ENCODE measurements at regions not wholly inside any gene's neighbourhood (a gene's known extent, or its start where the extent isn't known, plus 50 kb on each side); places are given as distances from the start of the nearest gene placed in this dataset.

DNA sequence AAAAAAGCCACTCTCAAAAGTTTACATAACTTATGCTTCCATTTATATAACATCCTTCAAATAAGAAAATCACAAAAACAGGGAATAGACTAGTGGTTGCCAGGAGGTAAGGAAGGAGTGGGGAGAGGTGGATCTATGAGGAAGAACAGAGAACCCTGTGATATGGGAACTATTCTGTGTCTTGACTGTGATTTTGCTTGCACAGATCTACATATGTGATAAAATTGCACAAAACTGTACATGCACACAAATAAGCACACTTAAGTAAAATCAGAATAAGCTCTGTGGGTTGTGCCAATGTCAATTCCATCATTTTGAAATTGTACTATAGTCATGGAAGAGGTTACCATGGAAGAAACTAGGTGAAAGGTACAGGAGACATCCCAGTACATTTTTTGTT is 121.6 kb upstream of the SGCG start:
- H3K4me3 ChIP-seq (ENCODE audit: low read depth, low read length, poor library complexity, severe bottlenecking) = no peak overlapping the region
- H3K36me3 ChIP-seq (ENCODE audit: insufficient read depth, low read length) = no peaks in the 10 kb centered on the region
- H3K79me2 ChIP-seq (ENCODE audit: insufficient read depth, low read length) = no peaks in the 10 kb centered on the region
- no peaks in the 10 kb centered on the region for H3K9me3 ChIP-seq (ENCODE audit: low read length)
- H3K4me2 ChIP-seq (ENCODE audit: low read length) = no peak overlapping the region
- no peaks in the 10 kb centered on the region for H3K27me3 ChIP-seq (ENCODE audit: insufficient read depth, low read length)
- H3F3A ChIP-seq (ENCODE audit: insufficient read depth, low read length) = no peaks in the 10 kb centered on the region
- no peak overlapping the region for H3K9ac ChIP-seq (ENCODE audit: low read length)
- H4K20me1 ChIP-seq (ENCODE audit: insufficient read depth, low read length) = no peaks in the 10 kb centered on the region
- no peak for TF ChIP-seq EZH2 (IDR thresholded peaks at IDR 0.05; ENCODE audit: borderline replicate concordance, low read length)
- TF ChIP-seq, protein P1, sequence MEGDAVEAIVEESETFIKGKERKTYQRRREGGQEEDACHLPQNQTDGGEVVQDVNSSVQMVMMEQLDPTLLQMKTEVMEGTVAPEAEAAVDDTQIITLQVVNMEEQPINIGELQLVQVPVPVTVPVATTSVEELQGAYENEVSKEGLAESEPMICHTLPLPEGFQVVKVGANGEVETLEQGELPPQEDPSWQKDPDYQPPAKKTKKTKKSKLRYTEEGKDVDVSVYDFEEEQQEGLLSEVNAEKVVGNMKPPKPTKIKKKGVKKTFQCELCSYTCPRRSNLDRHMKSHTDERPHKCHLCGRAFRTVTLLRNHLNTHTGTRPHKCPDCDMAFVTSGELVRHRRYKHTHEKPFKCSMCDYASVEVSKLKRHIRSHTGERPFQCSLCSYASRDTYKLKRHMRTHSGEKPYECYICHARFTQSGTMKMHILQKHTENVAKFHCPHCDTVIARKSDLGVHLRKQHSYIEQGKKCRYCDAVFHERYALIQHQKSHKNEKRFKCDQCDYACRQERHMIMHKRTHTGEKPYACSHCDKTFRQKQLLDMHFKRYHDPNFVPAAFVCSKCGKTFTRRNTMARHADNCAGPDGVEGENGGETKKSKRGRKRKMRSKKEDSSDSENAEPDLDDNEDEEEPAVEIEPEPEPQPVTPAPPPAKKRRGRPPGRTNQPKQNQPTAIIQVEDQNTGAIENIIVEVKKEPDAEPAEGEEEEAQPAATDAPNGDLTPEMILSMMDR (IDR thresholded peaks at IDR 0.05; ENCODE audit: low read length) = no peak
- no peak overlapping the region for H3K27ac ChIP-seq (ENCODE audit: low read depth, low read length, poor library complexity, severe bottlenecking)
- H2AFZ ChIP-seq (ENCODE audit: low read length) = no peak overlapping the region
- no peaks in the 10 kb centered on the region for H3K9me2 ChIP-seq (ENCODE audit: low read depth, low read length)
- no peaks in the 10 kb centered on the region for H3K4me1 ChIP-seq (ENCODE audit: insufficient read depth, low read length, severe bottlenecking)

DNA sequence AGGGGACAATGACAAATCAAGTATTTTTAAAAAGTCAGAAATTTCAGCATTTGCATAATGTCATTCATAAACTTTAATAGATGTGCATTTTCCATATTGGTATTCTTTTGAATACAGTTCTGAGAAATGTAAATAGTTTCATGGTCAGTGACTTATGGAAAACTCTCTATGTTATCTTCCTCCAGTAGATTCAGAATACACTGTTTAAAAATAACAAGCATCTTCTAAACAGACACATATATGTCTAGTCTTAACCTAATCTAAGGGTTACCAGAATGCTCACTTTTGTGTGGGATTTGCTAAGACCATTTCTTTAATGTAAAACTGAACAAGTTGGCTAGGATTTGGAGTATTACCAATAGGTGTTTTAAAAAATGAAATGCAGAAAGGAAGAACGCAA is 119.8 kb upstream of the SGCG start:
- TF ChIP-seq, protein P1 (IDR thresholded peaks at IDR 0.05; ENCODE audit: low read length) = no peak
- no peak for TF ChIP-seq EZH2 (IDR thresholded peaks at IDR 0.05; ENCODE audit: borderline replicate concordance, low read length)
- no peaks in the 10 kb centered on the region for H3K36me3 ChIP-seq (ENCODE audit: insufficient read depth, low read length)
- H3K4me3 ChIP-seq (ENCODE audit: low read depth, low read length, poor library complexity, severe bottlenecking) = no peak overlapping the region
- no peak overlapping the region for H3K27ac ChIP-seq (ENCODE audit: low read depth, low read length, poor library complexity, severe bottlenecking)
- H3K9me2 ChIP-seq (ENCODE audit: low read depth, low read length) = no peaks in the 10 kb centered on the region
- H3K79me2 ChIP-seq (ENCODE audit: insufficient read depth, low read length) = no peaks in the 10 kb centered on the region
- H3K27me3 ChIP-seq (ENCODE audit: insufficient read depth, low read length) = no peaks in the 10 kb centered on the region
- H2AFZ ChIP-seq (ENCODE audit: low read length) = no peak overlapping the region
- H4K20me1 ChIP-seq (ENCODE audit: insufficient read depth, low read length) = no peaks in the 10 kb centered on the region
- H3K9me3 ChIP-seq (ENCODE audit: low read length) = no peaks in the 10 kb centered on the region
- no peak overlapping the region for H3K9ac ChIP-seq (ENCODE audit: low read length)
- H3K4me1 ChIP-seq (ENCODE audit: insufficient read depth, low read length, severe bottlenecking) = no peaks in the 10 kb centered on the region
- H3K4me2 ChIP-seq (ENCODE audit: low read length) = no peak overlapping the region
- no peaks in the 10 kb centered on the region for H3F3A ChIP-seq (ENCODE audit: insufficient read depth, low read length)

DNA sequence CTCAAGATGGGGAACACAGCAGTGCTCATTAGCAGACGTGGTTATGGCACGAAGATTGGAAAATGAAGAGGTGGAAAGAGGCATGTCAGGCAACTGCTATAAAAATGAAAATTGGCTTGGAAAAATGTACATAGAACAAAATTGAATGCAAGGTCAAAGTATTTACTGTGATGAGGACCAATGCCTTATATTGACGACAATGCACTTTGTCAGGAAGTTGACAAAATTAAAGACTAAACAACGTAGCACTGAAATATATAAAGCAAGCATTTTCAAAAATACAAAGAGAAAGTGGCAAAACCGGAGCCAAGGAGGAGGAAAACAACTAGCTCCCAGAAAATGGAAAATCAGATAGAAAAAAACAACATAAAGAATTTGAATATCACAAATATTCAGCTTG is 113.7 kb upstream of the SGCG start:
- TF ChIP-seq, protein P1 (IDR thresholded peaks at IDR 0.05; ENCODE audit: low read length) = no peak
- TF ChIP-seq EZH2 (IDR thresholded peaks at IDR 0.05; ENCODE audit: borderline replicate concordance, low read length) = no peak
- Histone ChIP-seq H4K20me1 (ENCODE audit: insufficient read depth, low read length) (no peaks in the 10 kb centered on the region), H3K4me3 (ENCODE audit: low read depth, low read length, poor library complexity, severe bottlenecking) (no peak overlapping the region), H3K27ac (ENCODE audit: low read depth, low read length, poor library complexity, severe bottlenecking) (no peak overlapping the region), H3K36me3 (ENCODE audit: insufficient read depth, low read length) (no peaks in the 10 kb centered on the region), H3K4me2 (ENCODE audit: low read length) (no peak overlapping the region), H3K79me2 (ENCODE audit: insufficient read depth, low read length) (no peaks in the 10 kb centered on the region), H2AFZ (ENCODE audit: low read length) (no peak overlapping the region), H3K9ac (ENCODE audit: low read length) (no peak overlapping the region), H3K4me1 (ENCODE audit: insufficient read depth, low read length, severe bottlenecking) (no peaks in the 10 kb centered on the region), H3K9me3 (ENCODE audit: low read length) (no peaks in the 10 kb centered on the region), H3K27me3 (ENCODE audit: insufficient read depth, low read length) (no peaks in the 10 kb centered on the region), H3K9me2 (ENCODE audit: low read depth, low read length) (no peaks in the 10 kb centered on the region), H3F3A (ENCODE audit: insufficient read depth, low read length) (no peaks in the 10 kb centered on the region)
